HG03565 (cell line): ENCODE measurements at regions not wholly inside any gene's neighbourhood (a gene's known extent, or its start where the extent isn't known, plus 50 kb on each side); places are given as distances from the start of the nearest gene placed in this dataset.
"Not testable (repeated sequence)": the region's sequence is repeated elsewhere in the genome, so short reads cannot be mapped to it uniquely, and the experiment has no call there.

Source experiments
- ATAC-seq: cut with Tn5 transposase; IDR thresholded peaks from one replicate; pipeline ENCODE4 v1.9.1; 2021; ENCODE audit warnings: mild to moderate bottlenecking, moderate library complexity; ENCODE audit not compliant: unreplicated experiment

DNA sequence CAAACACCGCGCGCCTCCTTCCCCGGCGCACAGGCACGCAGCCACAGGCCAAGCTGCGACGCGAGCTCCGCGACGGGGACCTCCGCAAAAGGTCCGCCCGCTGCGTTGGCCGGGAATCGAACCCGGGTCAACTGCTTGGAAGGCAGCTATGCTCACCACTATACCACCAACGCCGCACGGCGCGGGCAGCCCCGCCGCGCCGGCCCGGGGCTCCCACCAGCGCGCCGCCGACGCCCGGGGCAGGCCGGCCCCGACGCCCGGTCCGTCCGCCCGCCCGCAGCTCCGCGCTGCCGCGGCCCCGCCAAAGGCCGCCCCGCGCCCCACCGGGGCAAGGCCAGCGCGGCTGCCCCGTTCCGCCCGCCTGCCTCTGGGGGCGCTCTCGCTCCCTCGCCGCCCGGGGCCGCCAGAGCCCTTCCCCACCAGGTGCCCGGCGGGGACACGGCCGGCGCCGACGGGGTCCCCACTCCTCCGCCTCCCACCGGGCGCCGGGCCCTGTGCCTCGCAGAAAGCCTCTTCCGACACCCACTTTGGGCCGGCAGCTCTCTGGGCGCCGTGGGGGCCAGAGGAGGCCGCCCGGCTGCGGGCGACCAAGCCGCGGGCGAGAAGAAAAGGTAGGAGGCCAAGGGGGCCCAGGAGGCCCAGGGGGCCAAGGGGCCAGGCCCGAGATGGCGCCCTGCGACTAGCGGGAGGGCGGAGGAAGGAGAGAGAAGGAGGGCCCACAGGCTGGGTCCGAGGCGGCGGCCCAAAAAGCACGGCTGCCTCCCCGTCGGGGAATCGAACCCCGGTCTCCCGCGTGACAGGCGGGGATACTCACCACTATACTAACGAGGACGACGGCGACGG lies 50.2 kb upstream of the FCGR2A start:
- not testable (repeated sequence) for ATAC-seq

DNA sequence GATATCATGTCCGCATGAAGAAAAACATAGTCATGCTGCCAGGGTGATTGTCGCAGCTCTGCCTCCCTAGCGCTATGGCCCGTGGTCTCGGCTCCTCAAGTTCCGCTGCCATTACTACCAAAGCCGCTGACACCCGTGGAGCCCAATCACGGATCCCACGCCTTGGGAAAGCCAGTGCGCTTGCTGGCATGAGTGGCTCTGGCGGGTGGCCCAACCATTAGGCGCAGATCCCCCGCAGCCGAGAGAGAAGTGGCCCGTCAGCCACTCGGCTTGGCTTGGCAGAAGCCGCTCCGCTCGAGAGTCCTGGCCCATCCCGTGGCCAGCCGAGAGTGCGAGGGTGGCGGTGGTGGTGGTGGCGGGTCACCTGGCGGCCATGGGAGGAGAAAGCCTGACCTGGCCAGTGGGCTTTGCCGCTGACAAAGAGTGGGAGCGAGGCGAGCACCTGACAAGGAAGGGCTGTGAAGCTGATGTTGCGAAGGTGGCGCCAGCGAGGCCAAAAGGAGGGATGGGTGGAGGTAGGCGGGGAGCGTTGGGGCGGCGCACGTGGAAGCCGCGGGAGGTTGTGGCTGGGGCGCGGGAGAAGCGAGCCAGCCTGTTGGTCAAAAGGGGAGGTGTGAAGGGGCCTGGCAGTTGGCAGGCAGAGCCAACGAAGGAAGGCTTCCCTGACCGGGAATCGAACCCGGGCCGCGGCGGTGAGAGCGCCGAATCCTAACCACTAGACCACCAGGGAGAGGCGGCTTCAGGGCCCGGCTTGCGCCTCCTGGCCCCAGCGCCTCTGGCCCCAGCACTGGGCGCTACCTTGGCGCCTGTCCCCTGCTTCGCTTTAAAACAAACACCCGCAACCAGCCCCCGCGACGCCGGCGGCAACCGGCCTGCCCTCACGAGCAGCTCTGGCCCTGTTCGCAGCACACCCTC lies 51.0 kb upstream of the FCGR2A start:
- peak; percentile 48 for ATAC-seq

DNA sequence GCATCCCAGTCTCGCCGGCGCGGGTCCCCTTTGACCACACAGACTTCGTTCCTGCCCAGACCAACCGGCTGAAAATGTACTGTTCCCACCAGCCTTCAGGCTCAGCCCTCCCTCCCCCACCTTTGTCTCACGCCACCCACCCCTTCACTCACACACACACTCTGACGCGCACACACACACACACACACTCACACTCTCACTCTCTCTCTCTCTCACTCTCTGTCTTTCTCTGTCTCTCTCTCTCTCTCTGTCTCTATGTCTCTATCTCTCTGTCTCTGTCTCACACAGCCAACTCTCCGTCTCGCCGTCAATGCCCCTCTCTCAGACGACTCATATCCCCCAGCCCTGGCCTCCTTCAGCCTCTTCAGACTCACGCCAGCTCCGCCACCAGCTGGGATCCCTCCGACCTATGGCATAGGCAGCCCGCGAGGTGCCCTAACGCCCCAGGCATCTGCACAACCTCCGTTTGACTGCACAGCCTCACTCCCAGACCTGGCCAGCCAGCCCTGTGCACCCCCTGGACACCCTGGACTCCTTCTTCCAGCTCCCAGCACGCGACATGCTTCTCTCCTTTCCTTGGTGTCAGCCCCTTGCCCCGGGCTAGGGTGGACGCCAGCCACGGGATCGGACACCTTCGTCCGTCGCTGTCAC lies 53.4 kb upstream of the FCGR2A start:
- ATAC-seq = not testable (repeated sequence)

DNA sequence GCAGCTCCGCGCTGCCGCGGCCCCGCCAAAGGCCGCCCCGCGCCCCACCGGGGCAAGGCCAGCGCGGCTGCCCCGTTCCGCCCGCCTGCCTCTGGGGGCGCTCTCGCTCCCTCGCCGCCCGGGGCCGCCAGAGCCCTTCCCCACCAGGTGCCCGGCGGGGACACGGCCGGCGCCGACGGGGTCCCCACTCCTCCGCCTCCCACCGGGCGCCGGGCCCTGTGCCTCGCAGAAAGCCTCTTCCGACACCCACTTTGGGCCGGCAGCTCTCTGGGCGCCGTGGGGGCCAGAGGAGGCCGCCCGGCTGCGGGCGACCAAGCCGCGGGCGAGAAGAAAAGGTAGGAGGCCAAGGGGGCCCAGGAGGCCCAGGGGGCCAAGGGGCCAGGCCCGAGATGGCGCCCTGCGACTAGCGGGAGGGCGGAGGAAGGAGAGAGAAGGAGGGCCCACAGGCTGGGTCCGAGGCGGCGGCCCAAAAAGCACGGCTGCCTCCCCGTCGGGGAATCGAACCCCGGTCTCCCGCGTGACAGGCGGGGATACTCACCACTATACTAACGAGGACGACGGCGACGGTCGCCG lies 57.4 kb upstream of the FCGR2A start:
- not testable (repeated sequence) for ATAC-seq

DNA sequence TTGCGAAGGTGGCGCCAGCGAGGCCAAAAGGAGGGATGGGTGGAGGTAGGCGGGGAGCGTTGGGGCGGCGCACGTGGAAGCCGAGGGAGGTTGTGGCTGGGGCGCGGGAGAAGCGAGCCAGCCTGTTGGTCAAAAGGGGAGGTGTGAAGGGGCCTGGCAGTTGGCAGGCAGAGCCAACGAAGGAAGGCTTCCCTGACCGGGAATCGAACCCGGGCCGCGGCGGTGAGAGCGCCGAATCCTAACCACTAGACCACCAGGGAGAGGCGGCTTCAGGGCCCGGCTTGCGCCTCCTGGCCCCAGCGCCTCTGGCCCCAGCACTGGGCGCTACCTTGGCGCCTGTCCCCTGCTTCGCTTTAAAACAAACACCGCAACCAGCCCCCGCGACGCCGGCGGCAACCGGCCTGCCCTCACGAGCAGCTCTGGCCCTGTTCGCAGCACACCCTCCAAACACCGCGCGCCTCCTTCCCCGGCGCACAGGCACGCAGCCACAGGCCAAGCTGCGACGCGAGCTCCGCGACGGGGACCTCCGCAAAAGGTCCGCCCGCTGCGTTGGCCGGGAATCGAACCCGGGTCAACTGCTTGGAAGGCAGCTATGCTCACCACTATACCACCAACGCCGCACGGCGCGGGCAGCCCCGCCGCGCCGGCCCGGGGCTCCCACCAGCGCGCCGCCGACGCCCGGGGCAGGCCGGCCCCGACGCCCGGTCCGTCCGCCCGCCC lies 58.1 kb upstream of the FCGR2A start:
- peak; percentile 36 for ATAC-seq

DNA sequence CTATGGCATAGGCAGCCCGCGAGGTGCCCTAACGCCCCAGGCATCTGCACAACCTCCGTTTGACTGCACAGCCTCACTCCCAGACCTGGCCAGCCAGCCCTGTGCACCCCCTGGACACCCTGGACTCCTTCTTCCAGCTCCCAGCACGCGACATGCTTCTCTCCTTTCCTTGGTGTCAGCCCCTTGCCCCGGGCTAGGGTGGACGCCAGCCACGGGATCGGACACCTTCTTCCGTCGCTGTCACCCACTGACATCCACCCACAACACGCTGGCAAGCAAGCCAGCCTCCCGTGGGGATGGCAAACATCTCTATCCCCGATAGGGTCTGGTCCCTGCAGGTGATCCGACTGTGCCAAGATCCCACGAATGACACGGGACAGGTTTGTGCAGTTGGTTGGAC lies 60.5 kb upstream of the FCGR2A start:
- ATAC-seq = not testable (repeated sequence)

DNA sequence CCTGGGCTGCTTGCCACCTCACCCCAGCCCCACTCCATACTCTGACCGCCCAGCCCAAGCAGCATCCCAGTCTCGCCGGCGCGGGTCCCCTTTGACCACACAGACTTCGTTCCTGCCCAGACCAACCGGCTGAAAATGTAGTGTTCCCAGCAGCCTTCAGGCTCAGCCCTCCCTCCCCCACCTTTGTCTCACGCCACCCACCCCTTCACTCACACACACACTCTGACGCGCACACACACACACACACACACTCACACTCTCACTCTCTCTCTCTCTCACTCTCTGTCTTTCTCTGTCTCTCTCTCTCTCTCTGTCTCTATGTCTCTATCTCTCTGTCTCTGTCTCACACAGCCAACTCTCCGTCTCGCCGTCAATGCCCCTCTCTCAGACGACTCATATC lies 61.0 kb upstream of the FCGR2A start:
- not testable (repeated sequence) for ATAC-seq

DNA sequence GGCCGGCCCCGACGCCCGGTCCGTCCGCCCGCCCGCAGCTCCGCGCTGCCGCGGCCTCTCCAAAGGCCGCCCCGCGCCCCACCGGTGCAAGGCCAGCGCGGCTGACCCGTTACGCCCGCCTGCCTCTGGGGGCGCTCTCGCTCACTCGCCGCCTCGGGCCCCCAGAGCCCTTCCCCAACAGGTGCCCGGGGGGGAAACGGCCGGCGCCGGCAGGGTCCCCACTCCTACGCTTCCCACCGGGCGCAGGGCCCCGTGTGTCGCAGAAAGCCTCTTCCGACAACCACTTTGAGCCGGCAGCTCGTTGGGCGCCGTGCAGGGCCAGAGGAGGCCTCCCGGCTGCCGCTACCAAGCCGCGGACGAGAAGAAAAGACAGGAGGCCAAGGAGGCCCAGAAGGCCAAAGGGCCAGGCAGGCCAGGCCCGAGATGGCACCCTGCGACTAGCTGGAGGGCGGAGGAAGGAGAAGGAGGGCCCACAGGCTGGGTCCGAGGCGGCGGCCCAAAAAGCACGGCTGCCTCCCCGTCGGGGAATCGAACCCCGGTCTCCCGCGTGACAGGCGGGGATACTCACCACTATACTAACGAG lies 64.9 kb upstream of the FCGR2A start:
- no peak for ATAC-seq

DNA sequence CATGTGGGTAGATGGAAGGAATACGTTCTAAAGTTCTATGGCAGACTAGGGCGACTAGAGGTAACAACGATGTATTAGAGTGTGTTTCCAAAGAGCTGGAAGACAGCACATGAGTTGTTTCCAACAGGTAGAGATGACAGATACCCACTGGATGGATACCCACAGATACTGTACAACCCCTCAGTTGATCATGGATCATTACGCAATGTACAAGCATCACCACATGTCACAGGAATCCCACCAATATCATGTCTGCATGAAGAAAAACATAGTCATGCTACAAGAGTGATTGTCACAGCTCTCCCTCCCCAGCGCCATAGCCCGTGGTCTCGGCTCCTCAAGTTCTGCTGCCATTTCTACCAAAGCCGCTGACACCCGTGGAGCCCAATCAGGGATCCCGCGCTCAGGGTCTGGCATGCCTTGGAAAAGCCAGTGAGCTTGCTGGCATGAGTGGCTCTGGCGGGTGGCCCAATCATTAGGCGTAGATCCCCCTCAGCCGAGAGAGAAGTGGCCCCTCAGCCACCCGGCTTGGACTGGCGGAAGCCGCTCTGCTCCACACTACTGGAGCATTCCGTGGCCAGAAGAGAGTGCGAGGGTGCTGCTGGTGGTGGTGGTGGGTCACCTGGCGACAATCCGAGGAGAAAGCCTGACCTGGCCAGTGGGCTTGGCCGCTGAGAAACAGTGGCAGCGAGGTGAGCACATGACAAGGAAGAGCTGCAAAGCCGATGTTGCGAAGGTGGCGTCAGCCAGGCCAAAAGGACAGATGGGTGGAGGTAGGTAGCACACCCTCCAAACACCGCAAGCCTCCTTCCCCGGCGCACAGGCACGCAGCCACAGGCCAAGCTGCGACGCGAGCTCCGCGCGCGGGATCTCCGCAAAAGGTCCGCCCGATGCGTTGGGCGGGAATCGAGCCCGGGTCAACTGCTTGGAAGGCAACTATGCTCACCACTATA lies 65.7 kb upstream of the FCGR2A start:
- no peak for ATAC-seq

DNA sequence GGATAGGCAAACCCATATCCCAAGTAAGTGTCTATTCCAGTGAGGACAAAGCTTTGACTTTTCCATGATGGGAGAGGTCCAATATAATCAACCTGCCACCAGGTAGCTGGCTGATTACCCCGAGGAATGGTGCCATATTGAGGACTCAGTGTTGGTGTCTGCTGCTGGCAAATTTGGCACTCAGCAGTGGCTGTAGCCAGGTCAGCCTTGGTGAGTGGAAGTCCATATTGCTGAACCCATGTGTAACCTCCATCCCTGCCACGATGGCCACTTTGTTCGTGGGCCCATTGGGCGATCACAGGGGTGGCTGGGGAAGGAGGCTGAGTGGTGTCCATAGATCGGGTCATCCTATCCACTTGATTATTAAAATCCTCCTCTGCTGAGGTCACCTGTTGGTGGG lies 65.5 kb upstream of the CFAP126 start:
- ATAC-seq = not testable (repeated sequence)

DNA sequence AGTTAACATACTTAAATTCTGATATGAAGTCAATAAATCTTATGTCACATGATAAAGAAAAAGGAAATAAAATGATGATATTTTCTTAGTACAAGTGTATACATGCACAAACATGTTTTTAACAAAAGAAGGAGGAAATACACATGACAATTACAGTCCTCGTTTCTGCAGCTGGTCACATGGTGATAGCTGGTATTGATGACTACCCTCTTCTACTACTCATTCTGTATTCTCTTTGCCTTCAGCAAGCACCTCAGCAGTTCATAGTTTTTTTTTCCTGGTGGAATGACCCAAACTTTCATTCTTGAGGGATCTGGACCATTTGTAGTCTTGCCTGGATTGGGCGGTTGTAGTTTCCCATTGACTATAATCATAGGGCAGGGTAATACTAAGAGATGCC lies 64.4 kb upstream of the CFAP126 start:
- ATAC-seq = no peak

DNA sequence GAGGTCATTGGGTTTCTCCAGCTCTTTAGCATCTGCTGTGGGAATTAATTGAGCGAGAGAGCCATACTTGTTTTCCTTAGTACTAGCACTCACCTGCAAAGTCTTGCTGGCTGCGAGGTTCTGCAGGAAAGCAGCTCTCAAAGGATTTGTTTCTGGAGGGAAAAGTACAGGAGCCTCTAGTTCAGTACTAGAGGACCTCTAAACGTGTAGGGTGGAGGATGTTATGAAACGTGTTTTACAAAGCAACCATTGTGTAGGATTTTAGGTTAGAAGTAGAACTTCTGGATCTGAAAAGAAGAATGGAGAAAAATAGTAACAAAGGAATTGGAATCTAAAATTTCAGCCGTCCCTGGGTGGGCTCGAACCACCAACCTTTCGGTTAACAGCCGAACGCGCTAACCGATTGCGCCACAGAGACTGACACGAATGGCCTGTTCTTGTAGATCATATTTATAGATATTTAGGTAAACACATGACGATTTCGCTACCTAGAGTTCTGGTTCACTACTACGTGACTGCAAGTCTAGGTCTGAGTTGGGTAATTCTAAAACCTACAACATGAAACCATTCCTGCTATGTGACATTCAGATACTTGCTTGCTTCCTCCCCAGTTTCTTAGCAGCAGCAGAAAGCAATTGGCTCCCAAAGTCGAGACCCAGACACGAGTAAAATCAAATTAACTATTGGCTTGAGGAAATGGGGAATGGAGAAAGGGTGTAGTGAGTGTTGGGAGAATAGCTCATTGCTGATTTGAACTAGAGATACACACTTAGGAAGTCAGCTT lies 60.2 kb upstream of the CFAP126 start:
- no peak for ATAC-seq

DNA sequence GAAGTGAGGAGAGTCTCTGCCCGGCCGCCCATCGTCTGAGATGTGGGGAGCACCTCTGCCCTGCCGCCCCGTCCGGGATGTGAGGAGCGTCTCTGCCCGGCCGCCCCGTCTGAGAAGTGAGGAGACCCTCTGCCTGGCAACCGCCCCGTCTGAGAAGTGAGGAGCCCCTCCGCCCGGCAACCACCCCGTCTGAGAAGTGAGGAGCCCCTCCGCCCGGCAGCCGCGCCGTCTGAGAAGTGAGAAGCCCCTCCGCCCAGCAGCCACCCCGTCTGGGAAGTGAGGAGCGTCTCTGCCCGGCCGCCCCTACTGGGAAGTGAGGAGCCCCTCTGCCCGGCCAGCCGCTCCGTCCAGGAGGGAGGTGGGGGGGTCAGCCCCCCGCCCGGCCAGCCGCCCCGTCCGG lies 55.2 kb upstream of the CFAP126 start:
- ATAC-seq = not testable (repeated sequence)

DNA sequence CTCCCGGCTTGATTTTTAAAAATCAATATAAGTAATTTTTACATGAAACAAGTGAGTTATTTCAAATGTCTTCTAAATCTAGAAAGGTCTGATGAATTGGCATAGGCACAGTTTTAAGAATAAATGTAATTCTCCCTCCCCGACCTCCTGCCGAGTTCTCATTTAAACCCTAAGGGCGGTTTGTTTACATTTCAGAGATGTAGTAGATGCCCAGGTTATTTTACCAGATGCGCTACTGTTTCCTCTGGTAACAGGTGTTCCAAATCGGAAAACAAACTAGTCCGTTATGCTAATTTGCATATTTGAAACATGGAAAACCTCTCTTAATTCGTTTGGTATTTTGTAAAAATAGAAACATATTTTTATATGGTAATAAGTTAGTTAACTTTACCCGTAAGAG lies 53.8 kb upstream of the CFAP126 start:
- no peak for ATAC-seq

DNA sequence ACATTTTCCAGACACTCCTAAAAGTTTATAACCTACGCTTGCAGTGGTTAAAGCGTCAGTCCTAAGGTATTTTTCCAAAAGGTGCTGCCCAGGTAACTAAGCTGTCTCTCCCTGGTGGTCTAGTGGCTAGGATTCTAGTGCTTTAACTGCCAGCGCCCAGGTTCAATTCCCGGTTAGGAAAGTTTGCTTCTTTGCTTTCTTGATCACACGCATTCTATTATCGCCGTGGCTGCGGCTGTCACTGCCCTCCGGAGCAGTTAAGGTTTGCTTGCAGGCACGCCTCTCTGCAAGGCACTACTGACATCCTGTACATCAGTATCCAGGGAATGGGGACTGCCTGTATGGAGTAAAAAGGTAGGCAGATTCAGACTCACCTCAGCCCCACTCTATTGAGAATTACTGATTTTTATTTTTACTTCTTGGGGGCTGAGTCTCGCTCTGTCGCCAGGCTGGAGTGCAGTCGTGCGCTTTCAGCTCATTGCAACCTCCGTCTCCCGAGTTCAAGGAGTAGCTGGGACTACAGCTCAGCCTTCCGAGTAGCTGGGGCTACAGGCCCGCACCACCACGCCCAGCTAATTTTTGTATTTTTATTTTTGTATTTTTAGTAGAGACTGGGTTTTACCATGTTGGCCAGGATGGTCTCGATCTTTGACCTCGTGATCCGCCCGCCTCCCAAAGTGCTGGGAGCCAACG lies 53.2 kb upstream of the CFAP126 start:
- no peak for ATAC-seq

DNA sequence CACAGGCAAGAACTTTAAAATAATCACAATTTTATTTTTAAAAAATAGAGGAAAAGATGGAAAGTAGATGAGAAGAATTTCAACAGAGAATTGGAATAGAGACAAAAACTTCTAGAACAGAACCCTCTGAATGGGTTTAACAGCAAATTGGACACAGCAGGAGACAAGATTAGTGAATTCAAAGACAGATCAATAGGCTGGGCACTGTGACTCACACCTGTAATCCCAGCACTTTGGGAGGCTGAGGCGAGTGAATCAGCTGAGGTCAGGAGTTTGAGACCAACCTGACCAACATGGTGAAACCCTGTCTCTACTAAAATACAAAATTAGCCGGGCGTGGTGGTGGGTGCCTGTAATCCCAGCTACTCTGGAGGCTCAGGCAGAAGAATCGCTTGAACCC lies 49.9 kb upstream of the CFAP126 start:
- not testable (repeated sequence) for ATAC-seq
